Prostate gland (tissue), 2 donors: ENCODE measurements at regions not wholly inside any gene's neighbourhood (a gene's known extent, or its start where the extent isn't known, plus 50 kb on each side); places are given as distances from the start of the nearest gene placed in this dataset.

Experiments
- DNase-seq: peaks from one replicate; pipeline ENCODE4 v3.0.0-alpha.2; 2019; ENCODE audit warnings: low spot score
- H3K27ac ChIP-seq, 2 donors: fragments of 200-600 bp; sonication (generic); 2 replicates each; pipeline ENCODE4 v1.5.1; 2017 to 2019
- H3K27me3 ChIP-seq: fragments of 200-600 bp; sonication (generic); replicated peaks from 2 replicates; pipeline ENCODE4 v1.5.1; 2019; ENCODE audit not compliant: insufficient read depth
- H3K36me3 ChIP-seq, 2 donors: fragments of 200-600 bp; sonication (generic); 1 replicate in 1 of 2; 2 replicates in 1 of 2; pipeline versions ENCODE4 v1.5.1 to v1.8.1; 2017 to 2019
- H3K4me1 ChIP-seq: fragments of 200-600 bp; sonication (generic); replicated peaks from 2 replicates; pipeline ENCODE4 v1.5.1; 2019
- H3K4me3 ChIP-seq, 2 donors: fragments of 200-600 bp; sonication (generic); 2 replicates each; pipeline ENCODE4 v1.5.1; 2017 to 2019
- H3K9me3 ChIP-seq: fragments of 200-600 bp; sonication (generic); 2 replicates; pipeline ENCODE4 v1.5.1; 2017
- CTCF ChIP-seq, 4 experiments: fragments of 200-600 bp in 2 of 4; fragments of 450-650 bp in 2 of 4; sonication (generic) in 2 of 4; IDR thresholded peaks; 1 replicate in 3 of 4; 2 replicates in 1 of 4; pipeline ENCODE4 v1.5.1; 2016 to 2019; ENCODE audit warnings: antibody characterized with exemption in 4 of 4, mild to moderate bottlenecking in 2 of 4, moderate library complexity in 2 of 4
- POLR2A ChIP-seq: fragments of 450-650 bp; IDR thresholded peaks from one replicate; pipeline ENCODE4 v1.6.1; 2016; ENCODE audit warnings: antibody characterized with exemption, mild to moderate bottlenecking
- POLR2AphosphoS5 ChIP-seq: sonication (generic); formaldehyde crosslinking; IDR thresholded peaks from one replicate; pipeline ENCODE4 v1.6.1; 2017; ENCODE audit warnings: antibody characterized with exemption
- WGBS: methylation state at CpG from one replicate; pipeline ENCODE4 v1.1.5; 2018; 5-methylcytosine and 5-hydroxymethylcytosine counted together
- intact Hi-C: fragments of 100-400 bp; cut with DNase I; formaldehyde crosslinking; loops from one replicate; pipeline ENCODE4 v1.14.2; 2022

- H3K9me3 ChIP-seq = no peaks in the 10 kb centered on the region
- H3K36me3 ChIP-seq = no peaks in the 10 kb centered on the region
- DNase-seq = no peak
- no peak overlapping the region for H3K27ac ChIP-seq
- TF ChIP-seq CTCF (IDR thresholded peaks at IDR 0.05) (no peak), POLR2A (no peak), POLR2AphosphoS5 (no peak)
- no peaks in the 10 kb centered on the region for H3K4me1 ChIP-seq
- 88% methylated on average over 7 of the region's 7 CpGs for WGBS
- no peak overlapping the region for H3K4me3 ChIP-seq
- intact Hi-C loops = no loop called here
- no peaks in the 10 kb centered on the region for H3K27me3 ChIP-seq
Observed at GRCh38 chr18:70848329-70848728, 559.5 kb downstream of the SOCS6 start.

DNA sequence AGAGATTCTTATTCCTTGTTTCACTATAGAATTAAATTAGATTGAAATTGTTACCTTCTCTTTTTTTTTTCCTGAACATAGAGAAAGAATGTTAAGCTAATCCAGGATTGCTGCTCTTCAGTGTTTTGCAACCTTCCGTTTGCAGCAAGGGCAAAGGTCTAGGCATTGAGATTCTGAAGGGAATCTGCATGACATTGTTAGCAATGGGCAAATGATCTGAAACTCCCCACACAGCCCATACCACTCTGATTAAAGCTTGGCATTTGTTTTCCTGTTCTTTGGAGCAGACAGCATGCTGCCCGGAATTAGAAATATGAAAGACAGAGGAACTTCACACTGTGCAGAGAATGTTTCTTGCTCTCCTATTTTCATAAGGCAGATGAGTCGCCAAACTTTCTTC lies 551.8 kb downstream of the SOCS6 start:
- Histone ChIP-seq H3K4me1 (no peaks in the 10 kb centered on the region), H3K9me3 (no peaks in the 10 kb centered on the region), H3K27ac (no peak overlapping the region), H3K4me3 (no peak overlapping the region), H3K36me3 (no peaks in the 10 kb centered on the region), H3K27me3 (no peaks in the 10 kb centered on the region)
- WGBS = 76% methylated on average over 3 of the region's 3 CpGs
- intact Hi-C loops = no loop called here
- DNase-seq = no peak
- TF ChIP-seq CTCF (IDR thresholded peaks at IDR 0.05) (no peak), POLR2A (no peak), POLR2AphosphoS5 (no peak)

GRCh38 chr18:70827632-70828031 lies 538.8 kb downstream of the SOCS6 start:
- H3K36me3 ChIP-seq = no peaks in the 10 kb centered on the region
- no peak overlapping the region for H3K27ac ChIP-seq
- H3K4me1 ChIP-seq = no peaks in the 10 kb centered on the region
- no peak overlapping the region for H3K4me3 ChIP-seq
- intact Hi-C loops = no loop called here
- H3K9me3 ChIP-seq = no peaks in the 10 kb centered on the region
- TF ChIP-seq POLR2AphosphoS5 = no peak
- TF ChIP-seq POLR2A = no peak
- TF ChIP-seq CTCF (IDR thresholded peaks at IDR 0.05) = no peak
- DNase-seq = no peak
- WGBS = 33% methylated on average over 3 of the region's 3 CpGs
- H3K27me3 ChIP-seq = no peaks in the 10 kb centered on the region

DNA sequence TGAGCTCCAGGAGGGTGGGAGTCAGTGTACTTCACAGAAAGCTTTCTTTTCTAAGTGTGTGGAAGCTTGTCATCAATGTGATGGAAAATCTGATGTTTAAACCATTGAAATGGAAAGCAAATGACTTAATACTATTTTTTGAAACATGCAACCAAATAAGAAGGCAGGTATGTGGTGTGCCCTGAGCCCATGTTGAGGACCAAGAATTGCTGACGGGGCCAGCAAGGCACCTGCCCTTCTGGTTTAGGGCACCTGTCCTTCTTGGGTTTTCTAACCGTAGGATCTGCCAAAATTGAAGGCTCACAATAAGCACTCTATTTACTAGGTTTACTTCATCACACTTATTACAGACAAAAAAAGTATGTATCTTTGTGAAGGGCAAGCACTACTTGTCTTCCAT lies 537.7 kb downstream of the SOCS6 start:
- H3K4me1 ChIP-seq = no peaks in the 10 kb centered on the region
- no peaks in the 10 kb centered on the region for H3K27me3 ChIP-seq
- TF ChIP-seq CTCF (IDR thresholded peaks at IDR 0.05) (no peak), POLR2AphosphoS5 (no peak), POLR2A (no peak)
- no peak overlapping the region for H3K27ac ChIP-seq
- H3K36me3 ChIP-seq = no peaks in the 10 kb centered on the region
- no peaks in the 10 kb centered on the region for H3K9me3 ChIP-seq
- no peak overlapping the region for H3K4me3 ChIP-seq
- intact Hi-C loops = no loop called here
- DNase-seq = no peak
- WGBS = 93% methylated on average over 2 of the region's 2 CpGs

- no peak for DNase-seq
Observed at GRCh38 chr18:70822691-70823090, 533.8 kb downstream of the SOCS6 start.

More at GRCh38 chr18:70822691-70823090, 533.8 kb downstream of the SOCS6 start:
- H3K4me3 ChIP-seq = no peak overlapping the region
- WGBS = 44% methylated on average over 3 of the region's 3 CpGs
- H3K27me3 ChIP-seq = no peaks in the 10 kb centered on the region
- H3K36me3 ChIP-seq = no peaks in the 10 kb centered on the region
- H3K4me1 ChIP-seq = no peaks in the 10 kb centered on the region
- H3K27ac ChIP-seq = no peak overlapping the region
- intact Hi-C loops = no loop called here
- TF ChIP-seq POLR2A = no peak
- no peak for TF ChIP-seq CTCF (IDR thresholded peaks at IDR 0.05)
- no peak for TF ChIP-seq POLR2AphosphoS5
- no peaks in the 10 kb centered on the region for H3K9me3 ChIP-seq
